GM21576 (cell line): ENCODE measurements at regions not wholly inside any gene's neighbourhood (a gene's known extent, or its start where the extent isn't known, plus 50 kb on each side); places are given as distances from the start of the nearest gene placed in this dataset.
"Not testable (repeated sequence)": the region's sequence is repeated elsewhere in the genome, so short reads cannot be mapped to it uniquely, and the experiment has no call there.

Experiments
- ATAC-seq: cut with Tn5 transposase; IDR thresholded peaks from one replicate; pipeline ENCODE4 v1.9.1; 2021; ENCODE audit warnings: mild to moderate bottlenecking, moderate library complexity; ENCODE audit not compliant: unreplicated experiment

GRCh38 chr3:110900576-110900975, 171.0 kb upstream of the NECTIN3 start:
- no peak for ATAC-seq

- ATAC-seq, result no peak
Measured at GRCh38 chr3:110901536-110901935, 170.1 kb upstream of the NECTIN3 start.

- ATAC-seq, result no peak
Measured at GRCh38 chr3:110902453-110903085, 169.0 kb upstream of the NECTIN3 start.

GRCh38 chr3:110903771-110904519, 167.7 kb upstream of the NECTIN3 start:
- no peak for ATAC-seq

- no peak for ATAC-seq
Measured at GRCh38 chr3:110904520-110904890, 167.1 kb upstream of the NECTIN3 start.

- no peak for ATAC-seq
Measured at GRCh38 chr3:110905121-110905520, 166.5 kb upstream of the NECTIN3 start.

- ATAC-seq, result no peak
Measured at GRCh38 chr3:110909839-110910238, 161.8 kb upstream of the NECTIN3 start.

GRCh38 chr3:110910346-110910955, 161.2 kb upstream of the NECTIN3 start:
- ATAC-seq, result no peak

- no peak for ATAC-seq
Measured at GRCh38 chr3:110918963-110919362, 152.7 kb upstream of the NECTIN3 start.

GRCh38 chr3:110925798-110926197, 145.8 kb upstream of the NECTIN3 start:
- ATAC-seq, result no peak

- no peak for ATAC-seq
Measured at GRCh38 chr3:110928016-110928662, 143.5 kb upstream of the NECTIN3 start.

GRCh38 chr3:110929816-110930215, 141.8 kb upstream of the NECTIN3 start:
- no peak for ATAC-seq

GRCh38 chr3:110932567-110932966, 139.0 kb upstream of the NECTIN3 start:
- no peak for ATAC-seq

GRCh38 chr3:110933821-110934426, 137.7 kb upstream of the NECTIN3 start:
- no peak for ATAC-seq

GRCh38 chr3:110938629-110939028, 133.0 kb upstream of the NECTIN3 start:
- no peak for ATAC-seq

GRCh38 chr3:110940055-110940454, 131.6 kb upstream of the NECTIN3 start:
- ATAC-seq, result no peak

- ATAC-seq, result no peak
Measured at GRCh38 chr3:110944782-110945181, 126.8 kb upstream of the NECTIN3 start.

GRCh38 chr3:110946810-110947209, 124.8 kb upstream of the NECTIN3 start:
- no peak for ATAC-seq

- not testable (repeated sequence) for ATAC-seq
Measured at GRCh38 chr3:110949194-110949593, 122.4 kb upstream of the NECTIN3 start.

GRCh38 chr3:110955301-110955880, 116.2 kb upstream of the NECTIN3 start:
- no peak for ATAC-seq

GRCh38 chr3:110956081-110956480, 115.5 kb upstream of the NECTIN3 start:
- no peak for ATAC-seq
